ENCODE measurements at regions not wholly inside any gene's neighbourhood (a gene's known extent, or its start where the extent isn't known, plus 50 kb on each side); places are given as distances from the start of the nearest gene placed in this dataset.

DNA sequence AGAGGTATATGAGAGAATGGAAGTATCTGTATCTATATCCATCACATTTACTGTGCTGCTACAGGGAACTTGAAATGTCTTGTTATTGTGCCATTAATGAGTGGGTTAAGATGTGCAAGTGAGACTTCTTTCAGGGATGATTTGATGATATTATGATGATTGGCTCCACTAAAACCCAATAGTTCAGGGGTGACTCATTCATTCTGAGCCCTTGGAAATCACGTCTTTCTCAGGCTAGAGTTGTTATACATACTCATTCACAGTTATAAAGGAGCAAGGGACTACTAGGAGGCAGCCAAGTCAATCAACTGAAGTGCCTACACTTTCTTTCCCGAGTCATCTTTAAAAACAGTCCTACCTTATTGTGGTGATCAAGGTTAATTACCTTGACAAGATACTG, 1109.8 kb upstream of the B3GALT2 start (continued):
- TF ChIP-seq, protein P1, sequence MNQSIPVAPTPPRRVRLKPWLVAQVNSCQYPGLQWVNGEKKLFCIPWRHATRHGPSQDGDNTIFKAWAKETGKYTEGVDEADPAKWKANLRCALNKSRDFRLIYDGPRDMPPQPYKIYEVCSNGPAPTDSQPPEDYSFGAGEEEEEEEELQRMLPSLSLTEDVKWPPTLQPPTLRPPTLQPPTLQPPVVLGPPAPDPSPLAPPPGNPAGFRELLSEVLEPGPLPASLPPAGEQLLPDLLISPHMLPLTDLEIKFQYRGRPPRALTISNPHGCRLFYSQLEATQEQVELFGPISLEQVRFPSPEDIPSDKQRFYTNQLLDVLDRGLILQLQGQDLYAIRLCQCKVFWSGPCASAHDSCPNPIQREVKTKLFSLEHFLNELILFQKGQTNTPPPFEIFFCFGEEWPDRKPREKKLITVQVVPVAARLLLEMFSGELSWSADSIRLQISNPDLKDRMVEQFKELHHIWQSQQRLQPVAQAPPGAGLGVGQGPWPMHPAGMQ (IDR thresholded peaks at IDR 0.05; ENCODE audit: borderline replicate concordance), result no peak
- TF ChIP-seq RBBP5 (conservative IDR thresholded peaks at IDR 0.05) (no peak), NFXL1 (IDR thresholded peaks at IDR 0.05; ENCODE audit: borderline replicate concordance) (no peak), MYB (IDR thresholded peaks at IDR 0.05; ENCODE audit: borderline replicate concordance, low read depth, low read length) (no peak), NFYB (IDR thresholded peaks at IDR 0.05; ENCODE audit: insufficient read depth, low read depth, low read length) (no peak)

DNA sequence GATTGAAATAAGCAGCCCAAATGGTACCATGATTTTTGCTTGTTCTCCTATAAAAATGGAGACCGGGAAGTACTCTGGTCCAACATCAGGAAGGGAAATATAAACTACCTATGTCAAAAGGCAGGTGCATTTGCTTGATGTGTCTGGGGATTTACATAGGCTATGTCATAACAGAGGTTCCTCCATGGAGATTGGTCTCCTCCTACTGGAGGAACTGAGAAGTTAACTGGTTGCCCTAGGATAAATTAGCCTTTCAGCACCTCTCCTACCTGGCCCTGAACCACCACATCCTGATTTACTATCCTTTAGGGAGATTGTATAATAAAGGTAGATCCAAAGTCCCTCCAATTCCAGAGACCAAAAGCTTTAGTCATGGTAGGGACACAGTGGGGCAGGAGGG, 1109.3 kb upstream of the B3GALT2 start:
- RAD21 ChIA-PET (ENCODE audit: unreplicated experiment), result no interaction called here
- ATAC-seq, result peak; percentile 94
- in situ Hi-C loops (cut with MboI), result loop anchor here (25.0 kb wide), 1 partner anchor 1833 kb away; no protein-coding TSS in a partner anchor

More for the DNA sequence above, 1109.3 kb upstream of the B3GALT2 start:
- Histone ChIP-seq H3K9me3 (replicated peaks; ENCODE audit: control insufficient read depth, insufficient read depth, low read length) (no peaks in the 10 kb centered on the region), H3K36me3 (ENCODE audit: control insufficient read depth in 2 of 2, insufficient read depth in 2 of 2, low read length in 1 of 2) (no peaks in the 10 kb centered on the region), H3K27me3 (replicated peaks in 1 of 2; ENCODE audit: control insufficient read depth in 2 of 2, insufficient read depth in 2 of 2, low read length in 1 of 2) (no peaks in the 10 kb centered on the region), H3K79me2 (ENCODE audit: control insufficient read depth, insufficient read depth, low read length) (no peaks in the 10 kb centered on the region), H3K4me3 (no peak overlapping the region), H3K27ac (ENCODE audit: control insufficient read depth, insufficient read depth) (no peak overlapping the region), H3K4me1 (ENCODE audit: control insufficient read depth, insufficient read depth, low read length) (no peaks in the 10 kb centered on the region), H3K4me2 (ENCODE audit: control insufficient read depth, insufficient read depth) (no peak overlapping the region), H4K20me1 (ENCODE audit: control insufficient read depth, insufficient read depth) (no peaks in the 10 kb centered on the region), H2AFZ (ENCODE audit: control insufficient read depth, low read depth, low read length) (no peak overlapping the region), H3K9ac (ENCODE audit: control insufficient read depth, insufficient read depth, low read length) (no peak overlapping the region)
- CTCF ChIA-PET, result interaction anchor here (0.6 kb wide), 1 partner anchor 669 kb away, joined by 3 read pairs; no protein-coding TSS in a partner anchor
- intact Hi-C loops (cut with micrococcal nuclease; ENCODE audit: unreplicated experiment), result loop anchor here (1.0 to 2.0 kb wide), 2 partner anchors 193 to 888 kb away; no protein-coding TSS in a partner anchor
- FAIRE-seq, result no peak
- POLR2A ChIA-PET, result no interaction called here
- SMC1A ChIA-PET (ENCODE audit: uncharacterized antibody, unreplicated experiment), result no interaction called here
- WGBS (ENCODE audit: insufficient coverage, insufficient replicate concordance, low lambda C conversion rate, missing lambda C conversion rate), result 8% methylated on average over 1 of the region's 1 CpG
- no peak for DNase-seq (ENCODE audit: low read depth, low spot score)
- BruUV-seq (replicated peaks), result no TSS peak
- no peak for TF ChIP-seq MTA3 (IDR thresholded peaks at IDR 0.05; ENCODE audit: borderline replicate concordance, low read length)
- peak; percentile 53; the same call in 1 of the 2 replicates for TF ChIP-seq SMC3 (IDR thresholded peaks at IDR 0.05; ENCODE audit: borderline replicate concordance, low read length)
- peak; percentile 88 for TF ChIP-seq RAD21 (IDR thresholded peaks at IDR 0.05; ENCODE audit: insufficient read depth, low read depth, low read length)
- TF ChIP-seq, protein P2, sequence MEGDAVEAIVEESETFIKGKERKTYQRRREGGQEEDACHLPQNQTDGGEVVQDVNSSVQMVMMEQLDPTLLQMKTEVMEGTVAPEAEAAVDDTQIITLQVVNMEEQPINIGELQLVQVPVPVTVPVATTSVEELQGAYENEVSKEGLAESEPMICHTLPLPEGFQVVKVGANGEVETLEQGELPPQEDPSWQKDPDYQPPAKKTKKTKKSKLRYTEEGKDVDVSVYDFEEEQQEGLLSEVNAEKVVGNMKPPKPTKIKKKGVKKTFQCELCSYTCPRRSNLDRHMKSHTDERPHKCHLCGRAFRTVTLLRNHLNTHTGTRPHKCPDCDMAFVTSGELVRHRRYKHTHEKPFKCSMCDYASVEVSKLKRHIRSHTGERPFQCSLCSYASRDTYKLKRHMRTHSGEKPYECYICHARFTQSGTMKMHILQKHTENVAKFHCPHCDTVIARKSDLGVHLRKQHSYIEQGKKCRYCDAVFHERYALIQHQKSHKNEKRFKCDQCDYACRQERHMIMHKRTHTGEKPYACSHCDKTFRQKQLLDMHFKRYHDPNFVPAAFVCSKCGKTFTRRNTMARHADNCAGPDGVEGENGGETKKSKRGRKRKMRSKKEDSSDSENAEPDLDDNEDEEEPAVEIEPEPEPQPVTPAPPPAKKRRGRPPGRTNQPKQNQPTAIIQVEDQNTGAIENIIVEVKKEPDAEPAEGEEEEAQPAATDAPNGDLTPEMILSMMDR (IDR thresholded peaks at IDR 0.05 in 2 of 3, conservative IDR thresholded peaks at IDR 0.05 in 1 of 3; ENCODE audit: control insufficient read depth in 2 of 3, extremely low read depth in 1 of 3, insufficient read depth in 1 of 3, low read depth in 3 of 3, low read length in 3 of 3), result peak; percentile 66 to 75 (median 70)
- TF ChIP-seq EZH2 (IDR thresholded peaks at IDR 0.05; ENCODE audit: borderline replicate concordance, control insufficient read depth, low read depth, low read length), result no peak
- TF ChIP-seq, protein P3, sequence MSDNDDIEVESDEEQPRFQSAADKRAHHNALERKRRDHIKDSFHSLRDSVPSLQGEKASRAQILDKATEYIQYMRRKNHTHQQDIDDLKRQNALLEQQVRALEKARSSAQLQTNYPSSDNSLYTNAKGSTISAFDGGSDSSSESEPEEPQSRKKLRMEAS (IDR thresholded peaks at IDR 0.05; ENCODE audit: low read depth, low read length), result no peak
- no peak for TF ChIP-seq NFIC (IDR thresholded peaks at IDR 0.05; ENCODE audit: low read depth, low read length)
- no peak for TF ChIP-seq FOXK2 (IDR thresholded peaks at IDR 0.05)
